ENCODE measurements at regions not wholly inside any gene's neighbourhood (a gene's known extent, or its start where the extent isn't known, plus 50 kb on each side); places are given as distances from the start of the nearest gene placed in this dataset.

DNA sequence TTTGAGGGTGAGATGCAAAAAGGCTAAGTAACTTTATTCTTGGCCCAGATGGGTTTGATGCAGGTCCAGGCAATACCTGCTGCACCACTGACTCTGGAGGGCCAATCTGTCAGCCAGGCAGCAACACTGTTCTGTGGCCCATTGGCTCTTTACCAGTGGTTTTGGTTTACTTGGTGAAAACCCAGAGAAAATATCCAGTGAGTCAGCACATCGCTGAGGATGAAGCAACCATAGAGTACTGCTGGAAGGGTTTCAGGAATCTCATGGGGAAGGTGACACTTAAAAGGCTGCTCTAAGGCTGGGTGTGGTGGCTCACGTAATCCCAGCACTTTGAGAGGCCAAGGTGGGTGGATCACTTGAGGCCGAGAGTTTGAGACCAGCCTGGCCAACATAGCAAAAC is 192.5 kb upstream of the FAM98A start:
- no peak for DNase-seq

DNA sequence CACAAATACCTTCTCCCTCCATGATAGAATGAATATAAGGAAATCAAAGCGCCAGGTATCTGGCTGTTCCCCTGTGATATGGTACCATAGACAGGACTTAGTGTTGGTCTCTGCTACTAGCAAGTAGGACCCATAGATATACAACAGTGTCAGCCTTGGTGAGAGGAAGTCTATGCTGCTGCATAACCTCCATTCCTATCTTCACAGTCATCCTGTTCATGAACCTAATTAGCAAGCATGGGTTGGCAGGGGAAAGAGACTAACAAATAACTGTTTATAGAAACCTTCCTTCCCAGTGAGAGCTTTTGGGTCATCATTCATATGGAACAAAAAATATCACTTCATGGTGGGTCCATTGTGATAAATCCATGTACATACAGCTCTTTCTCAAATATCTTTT is 188.9 kb upstream of the FAM98A start:
- DNase-seq, result no peak

DNA sequence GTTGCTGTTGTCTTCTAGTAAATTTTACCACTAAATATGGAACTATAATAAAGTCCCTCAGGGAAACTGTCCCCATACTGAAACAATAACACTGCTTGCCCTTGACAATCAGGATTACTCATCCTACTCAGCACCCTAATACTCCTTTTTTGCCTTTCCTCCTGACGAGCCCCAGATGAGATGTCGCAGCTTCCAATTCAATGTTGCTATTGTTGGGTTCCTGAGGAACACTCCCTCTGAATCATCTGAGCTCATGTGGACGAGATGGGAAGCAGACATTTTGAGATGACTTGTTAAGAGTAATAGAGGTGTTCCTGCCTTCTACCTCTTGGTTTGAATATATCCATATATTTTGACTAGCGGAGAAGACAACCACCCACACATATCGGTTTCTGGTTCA is 187.8 kb upstream of the FAM98A start:
- no peak for DNase-seq

DNA sequence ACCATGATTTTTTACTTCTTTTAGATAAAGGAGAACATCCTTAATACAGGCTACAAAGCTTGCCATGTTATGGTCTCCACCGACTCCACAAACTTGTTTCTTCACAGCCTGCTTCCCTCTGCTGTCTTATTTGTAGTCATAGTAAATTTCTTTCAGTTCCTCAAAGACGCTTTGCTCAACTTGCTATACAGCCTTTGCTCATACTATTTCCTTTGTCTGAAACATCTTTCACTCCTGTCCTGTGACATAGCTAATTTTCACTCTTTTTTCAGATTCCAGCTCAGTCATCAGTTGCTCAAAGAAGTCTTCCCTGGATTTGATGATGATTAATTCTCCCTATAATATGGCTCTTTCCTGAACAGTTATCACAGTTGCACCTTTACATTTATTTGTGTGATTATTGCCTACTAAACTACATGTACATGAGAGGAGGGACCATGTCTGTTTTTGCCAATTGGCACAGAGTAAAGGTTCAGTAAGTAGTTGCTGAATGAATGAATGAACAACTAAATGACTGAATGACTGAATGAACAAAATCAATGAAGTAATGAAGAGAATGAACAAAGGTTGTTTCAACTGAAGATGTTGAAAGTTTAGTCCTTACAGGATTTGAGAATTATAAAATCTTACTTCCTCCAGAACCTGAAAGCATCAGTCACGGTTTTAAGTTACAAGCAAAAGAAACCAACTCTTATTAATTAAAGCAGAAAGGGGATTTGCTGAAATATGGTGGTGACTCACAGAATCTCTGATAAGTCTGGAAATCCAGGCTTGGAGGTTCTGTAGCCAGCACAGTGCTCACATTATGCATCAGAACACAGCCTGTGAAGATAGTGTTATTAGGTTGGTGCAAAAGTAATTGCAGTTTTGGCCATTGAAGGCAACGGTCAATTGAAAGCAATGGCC is 186.4 kb upstream of the FAM98A start:
- DNase-seq, result no peak

DNA sequence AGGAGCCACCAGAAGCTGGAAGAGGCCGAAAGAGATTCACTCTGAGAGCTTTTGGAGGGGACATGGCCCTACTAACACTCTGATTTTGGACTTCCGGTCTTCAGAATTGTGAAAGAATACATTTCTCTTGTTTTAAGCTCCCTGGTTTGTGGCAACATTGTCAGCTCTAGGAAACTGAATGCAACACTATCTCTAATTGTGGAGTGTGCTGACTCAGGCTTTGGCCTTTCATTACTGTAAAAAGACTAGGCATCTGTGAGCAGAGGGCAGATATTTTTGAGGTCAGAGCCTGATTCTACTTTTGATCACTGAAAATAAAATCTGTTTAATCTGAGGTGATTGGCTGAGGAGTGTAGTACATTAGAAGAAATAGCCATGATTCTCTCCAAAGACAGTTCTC is 185.4 kb upstream of the FAM98A start:
- no peak for DNase-seq

DNA sequence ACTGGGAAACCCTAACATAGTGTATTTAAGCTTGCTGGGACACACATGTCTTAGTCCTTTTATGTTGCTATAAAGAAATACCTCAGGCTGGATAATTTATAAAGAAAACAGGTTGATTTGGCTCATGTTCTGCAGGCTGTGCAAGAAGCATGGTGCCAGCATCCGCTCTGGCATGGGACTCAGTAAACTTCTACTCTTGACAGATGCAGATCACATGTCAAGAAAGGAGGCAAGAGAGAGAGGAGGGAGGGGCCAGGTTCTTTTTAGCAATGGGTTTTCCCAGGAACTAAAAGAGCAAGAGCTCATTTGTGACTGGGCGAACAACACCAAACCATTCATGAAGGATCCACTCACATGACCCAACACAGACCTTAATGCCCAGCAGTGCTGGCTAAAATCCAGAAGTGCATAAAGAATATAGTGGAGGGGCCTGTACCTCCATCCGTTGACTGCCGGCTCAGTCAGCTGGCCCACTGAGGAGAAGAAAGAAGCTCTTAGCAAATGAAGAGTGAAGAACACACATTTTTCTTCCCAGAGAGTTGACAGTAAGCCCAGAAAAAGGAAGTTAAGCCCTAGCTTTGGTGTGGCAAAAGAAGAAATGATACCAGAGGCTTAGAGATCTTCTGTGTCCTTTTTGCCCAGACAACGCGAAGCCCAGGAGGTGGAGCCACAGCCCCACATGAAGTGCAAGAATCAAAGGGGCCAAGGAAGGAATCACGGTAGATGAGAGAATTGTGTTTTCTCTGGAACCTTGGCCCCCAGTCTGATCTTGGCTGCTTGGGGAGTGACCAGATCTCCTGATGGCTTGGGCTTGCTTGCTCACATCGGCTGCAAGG is 183.5 kb upstream of the FAM98A start:
- no peak for DNase-seq

DNA sequence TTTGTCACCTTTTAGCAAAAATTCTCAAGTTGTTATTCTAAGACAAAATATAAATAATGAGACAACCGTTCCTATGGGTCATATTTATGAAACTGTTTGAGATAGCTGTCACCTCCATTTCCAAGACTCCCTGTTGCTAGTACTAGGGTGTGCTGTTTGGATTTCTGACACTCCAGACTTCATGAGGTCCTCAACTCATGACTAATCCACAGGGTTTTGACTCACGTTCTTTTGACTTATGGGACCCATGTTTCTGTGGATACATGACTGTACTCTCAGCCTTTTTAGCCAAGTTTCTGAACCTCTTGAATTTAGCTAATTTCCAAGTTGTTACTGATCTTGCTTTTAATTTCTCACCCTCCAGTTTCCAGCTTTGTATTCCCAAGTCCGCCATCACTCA is 178.7 kb upstream of the FAM98A start:
- no peak for DNase-seq

DNA sequence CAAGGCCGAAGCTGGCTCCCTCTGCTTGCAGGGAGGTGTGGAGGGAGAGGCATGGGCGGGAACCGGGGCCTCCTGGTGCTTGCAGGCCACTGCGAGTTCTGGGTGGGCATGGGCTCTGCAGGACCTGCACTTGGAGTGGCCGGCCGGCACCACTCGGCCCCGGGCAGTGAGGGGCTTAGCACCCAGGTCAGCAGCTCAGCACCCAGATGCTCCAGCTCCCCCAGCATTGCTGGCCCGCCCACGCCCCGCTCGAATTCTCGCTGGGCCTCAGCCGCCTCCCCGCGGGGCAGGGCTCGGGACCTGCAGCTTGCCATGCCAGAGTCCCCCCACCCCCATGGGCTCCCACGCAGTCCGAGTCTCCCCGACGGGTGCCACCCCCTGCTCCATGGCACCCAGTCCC is 176.2 kb upstream of the FAM98A start:
- DNase-seq, result no peak

DNA sequence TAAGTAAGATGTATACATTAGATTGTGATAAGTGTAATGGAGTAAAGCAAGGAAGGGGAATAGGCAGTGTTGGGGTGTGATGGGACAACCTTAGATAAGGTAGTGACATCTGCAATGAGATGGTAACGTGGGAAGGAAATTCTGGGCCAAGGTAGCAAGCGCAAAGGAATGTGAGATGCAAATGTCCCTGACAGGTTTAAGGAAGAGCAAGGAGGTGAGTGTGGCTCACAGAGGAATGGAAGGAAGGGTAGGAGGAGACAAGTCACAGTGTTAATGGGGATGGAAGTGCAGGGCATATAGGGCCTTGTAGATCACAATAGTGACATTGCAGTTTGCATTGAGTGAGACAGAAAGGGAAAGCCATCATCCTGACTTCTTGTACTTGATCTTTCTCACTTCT is 170.9 kb upstream of the FAM98A start:
- no peak for DNase-seq

DNA sequence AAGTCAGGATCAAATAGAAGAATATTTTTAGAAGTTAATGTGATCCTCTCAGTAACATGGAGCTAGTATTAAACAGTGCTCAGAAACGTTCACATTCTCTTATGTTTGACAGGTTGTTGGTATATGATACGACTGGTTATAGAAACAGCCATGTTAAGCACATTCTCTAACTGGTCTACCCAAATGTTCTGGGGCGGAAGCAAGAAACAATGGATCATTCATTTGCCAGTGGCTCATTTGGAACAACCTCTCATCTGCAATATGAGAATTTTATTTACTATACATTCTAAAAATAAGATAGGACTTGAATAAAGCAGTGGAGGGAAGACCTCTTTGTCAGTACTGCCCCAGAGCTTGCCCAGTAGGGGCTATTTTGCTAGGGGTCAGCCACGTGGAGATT is 167.1 kb upstream of the FAM98A start:
- DNase-seq, result no peak

DNA sequence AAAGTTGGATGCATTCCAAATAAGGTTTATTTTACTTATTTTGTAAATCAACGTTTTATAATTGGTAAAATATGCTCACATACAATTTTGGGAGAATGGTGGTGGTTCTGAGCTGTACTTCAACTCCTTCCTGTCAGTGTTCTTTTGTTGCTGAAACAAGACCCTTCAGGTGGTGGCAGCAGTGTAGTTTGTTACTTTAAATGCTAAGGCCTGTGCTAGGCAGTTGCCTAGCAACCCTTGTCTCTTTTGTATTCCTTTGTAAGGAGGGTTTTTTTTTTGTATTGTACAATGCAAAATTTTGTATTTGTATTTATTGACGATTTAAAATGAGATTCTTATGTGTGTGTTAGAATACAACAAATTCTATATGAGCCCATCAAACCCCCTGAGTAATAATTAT is 166.0 kb upstream of the FAM98A start:
- no peak for DNase-seq

DNA sequence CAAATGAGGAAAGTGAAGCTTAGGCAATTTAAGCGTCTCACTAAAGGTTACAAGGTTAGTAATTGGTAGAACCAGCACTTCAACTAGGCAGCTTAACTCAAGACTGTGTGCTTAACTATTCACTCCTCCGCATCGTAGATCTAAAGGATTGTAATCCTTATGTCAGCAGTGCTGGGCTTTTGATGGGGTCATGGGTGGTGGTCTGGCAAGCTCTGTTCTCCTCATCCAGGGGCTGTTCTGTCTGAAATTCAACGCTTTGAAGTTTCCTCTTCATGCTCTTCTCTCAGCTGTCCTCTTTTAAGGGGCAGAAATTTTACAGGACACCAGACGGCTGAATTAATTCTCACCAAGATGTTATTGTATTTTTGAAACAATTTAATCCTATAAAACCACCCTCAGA is 165.5 kb upstream of the FAM98A start:
- DNase-seq, result no peak

DNA sequence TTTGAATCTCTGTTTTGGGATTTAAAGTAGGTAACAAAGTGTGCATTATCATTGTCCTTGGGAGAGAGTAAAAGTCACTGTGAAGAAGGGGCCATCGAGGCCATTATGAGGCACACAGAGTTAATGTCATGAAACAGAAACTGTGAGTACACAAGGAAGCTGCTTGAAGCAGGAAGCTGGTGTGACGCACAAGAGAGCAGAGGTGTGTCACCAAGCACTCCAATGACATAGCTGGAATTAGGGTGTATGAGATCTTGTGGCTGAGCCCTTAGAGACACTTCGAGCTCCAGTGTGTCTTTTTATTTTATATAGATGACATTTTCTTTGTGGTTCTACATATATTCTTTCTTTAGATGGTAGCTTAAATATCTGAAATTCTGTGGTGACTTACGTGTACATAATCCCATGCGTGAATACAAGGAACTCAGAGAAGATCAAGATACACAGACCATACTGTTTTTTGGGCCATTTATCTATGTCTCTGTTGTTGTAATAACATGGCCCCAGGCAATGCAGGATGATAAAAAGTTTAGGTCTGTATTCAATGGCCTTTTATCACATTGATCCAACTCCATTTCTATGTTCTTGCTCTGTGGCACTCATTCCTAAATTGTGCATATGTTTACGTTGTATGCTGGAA is 164.7 kb upstream of the FAM98A start:
- DNase-seq, result no peak

DNA sequence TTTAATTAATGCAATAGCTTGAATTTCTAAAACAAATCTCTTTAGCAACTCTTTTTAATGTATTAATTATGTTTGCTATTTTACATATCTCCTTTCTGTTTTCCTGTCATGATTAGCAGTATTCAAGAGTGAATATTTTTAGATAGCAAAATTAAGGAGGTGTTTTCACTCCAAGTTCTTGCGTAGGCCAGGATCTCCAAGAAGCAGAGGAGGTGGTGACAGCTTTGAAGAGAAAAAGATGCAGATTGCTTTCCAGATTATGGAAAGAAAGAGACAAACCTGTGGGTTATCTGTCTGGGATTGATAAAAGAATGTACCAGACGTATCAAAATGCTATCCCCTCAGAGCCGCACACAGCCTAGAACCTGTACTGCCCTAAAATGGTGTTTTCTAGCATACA is 163.5 kb upstream of the FAM98A start:
- no peak for DNase-seq

DNA sequence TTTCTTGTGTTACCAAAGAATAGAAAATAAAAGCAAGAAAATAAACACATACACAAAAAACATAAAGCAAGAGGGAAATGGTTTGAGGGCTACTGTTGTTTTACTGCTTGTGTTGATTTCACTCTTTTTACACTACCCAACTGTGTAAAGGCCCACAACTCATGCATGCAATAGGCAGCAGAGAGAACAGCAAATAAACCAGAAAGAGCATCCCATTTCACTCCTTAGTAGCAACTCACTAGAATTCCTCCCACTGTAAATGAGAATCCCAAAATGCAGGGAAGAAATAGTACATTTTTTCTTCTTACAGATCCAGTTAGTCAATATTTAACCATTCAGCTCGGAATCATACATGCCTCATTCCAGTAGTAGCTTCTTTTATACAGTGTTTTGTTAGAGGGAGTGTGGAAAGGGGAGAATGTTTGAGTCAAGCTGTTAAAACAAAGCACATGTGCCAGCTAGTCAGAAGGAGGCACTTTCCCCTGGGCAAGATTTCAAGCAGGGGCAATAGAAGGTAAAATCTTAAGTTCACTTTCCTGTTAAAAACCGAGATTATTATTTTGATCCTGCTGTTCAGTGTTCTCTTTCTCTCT is 147.2 kb upstream of the FAM98A start:
- DNase-seq, result no peak

DNA sequence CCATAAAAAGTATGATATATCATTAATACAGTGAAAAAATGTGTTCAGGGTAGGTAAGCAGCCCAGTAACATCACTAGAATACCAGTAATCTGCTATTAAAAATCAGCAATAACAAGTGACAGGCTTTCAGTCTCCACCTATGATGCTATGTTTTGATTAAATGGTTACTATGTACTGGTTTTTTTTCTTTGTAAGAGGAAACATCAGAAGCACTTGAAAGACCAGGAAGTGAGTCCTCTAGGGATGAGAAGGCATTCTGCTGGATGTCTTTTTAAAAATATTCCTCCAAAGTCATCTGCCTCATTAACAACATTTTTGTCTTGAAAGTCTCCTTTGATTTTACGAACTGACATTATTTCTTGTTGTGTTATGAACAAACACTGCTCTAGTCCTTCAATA is 136.0 kb upstream of the FAM98A start:
- DNase-seq, result no peak

DNA sequence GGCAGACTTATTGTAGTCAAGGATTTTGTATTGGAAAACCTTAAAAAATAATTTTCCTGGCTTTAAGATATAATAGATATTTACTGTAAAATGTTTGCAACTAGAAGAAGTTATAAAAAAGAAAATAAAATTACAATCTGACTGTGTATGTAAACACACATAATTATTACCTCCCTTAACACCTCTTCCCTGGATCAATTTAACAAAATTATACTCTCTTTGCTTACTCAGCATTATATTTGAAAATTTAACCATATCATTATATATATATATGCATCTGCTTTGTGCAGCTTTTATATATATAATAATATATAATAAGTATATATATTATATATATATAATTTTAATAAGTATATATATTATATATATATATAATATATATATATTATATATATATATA is 131.7 kb upstream of the FAM98A start:
- DNase-seq, result no peak

DNA sequence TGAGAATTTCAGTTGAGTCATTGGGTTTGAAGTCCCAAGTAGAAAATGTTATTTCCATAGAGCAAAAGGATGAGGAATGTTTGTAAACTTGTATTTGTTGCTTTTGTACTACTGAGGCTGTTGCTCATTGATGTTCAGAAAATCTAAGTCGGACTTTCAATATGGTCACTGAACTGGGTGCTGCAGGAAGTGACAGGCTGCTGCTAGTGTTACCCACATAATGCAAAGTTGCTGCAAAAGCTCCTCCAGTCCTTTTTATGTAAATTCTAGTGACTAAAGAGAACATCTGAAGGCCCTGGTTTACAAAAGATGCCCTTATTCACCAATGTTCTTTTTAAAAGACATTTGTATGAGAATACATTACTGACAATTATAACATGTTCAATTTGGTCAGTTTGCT is 131.1 kb upstream of the FAM98A start:
- DNase-seq, result no peak

DNA sequence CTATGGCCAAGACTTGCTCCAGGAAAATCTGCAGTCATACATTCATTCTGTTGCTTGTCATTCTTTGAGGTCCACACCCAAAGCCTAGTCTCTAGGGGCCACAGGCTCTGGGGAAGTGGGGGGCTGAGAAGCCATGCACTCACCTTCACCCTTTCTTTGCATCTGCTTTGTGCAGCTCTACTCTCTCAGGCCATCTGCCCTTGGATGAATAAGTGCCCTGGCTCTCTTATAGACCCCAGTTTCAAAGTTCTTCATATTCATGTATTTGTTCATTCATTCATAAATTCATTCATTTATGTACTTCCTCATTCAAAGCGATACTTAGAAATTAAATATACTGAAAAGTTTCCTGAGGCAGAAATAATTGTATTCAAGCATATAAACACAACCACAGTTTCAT is 130.3 kb upstream of the FAM98A start:
- no peak for DNase-seq

DNA sequence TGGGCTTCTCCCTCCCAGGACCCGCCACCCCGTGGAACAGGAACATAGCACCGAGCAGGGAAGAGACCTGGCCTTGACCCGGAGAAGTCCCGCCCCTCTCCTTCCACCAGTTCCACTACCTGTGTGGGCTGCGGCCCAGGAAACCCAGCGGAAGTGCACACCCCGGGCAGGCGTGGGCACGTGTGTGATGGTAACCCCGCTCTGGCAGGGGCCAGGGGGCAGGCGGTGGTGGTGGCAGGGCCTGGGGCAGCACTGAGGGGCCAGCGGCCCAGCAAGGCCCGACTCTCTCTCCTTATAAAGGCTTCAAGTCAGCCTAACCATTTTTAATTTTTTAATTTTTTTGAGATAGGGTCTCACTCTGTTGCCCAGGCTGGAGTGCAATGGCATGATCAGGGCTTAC is 129.0 kb upstream of the FAM98A start:
- DNase-seq, result no peak

DNA sequence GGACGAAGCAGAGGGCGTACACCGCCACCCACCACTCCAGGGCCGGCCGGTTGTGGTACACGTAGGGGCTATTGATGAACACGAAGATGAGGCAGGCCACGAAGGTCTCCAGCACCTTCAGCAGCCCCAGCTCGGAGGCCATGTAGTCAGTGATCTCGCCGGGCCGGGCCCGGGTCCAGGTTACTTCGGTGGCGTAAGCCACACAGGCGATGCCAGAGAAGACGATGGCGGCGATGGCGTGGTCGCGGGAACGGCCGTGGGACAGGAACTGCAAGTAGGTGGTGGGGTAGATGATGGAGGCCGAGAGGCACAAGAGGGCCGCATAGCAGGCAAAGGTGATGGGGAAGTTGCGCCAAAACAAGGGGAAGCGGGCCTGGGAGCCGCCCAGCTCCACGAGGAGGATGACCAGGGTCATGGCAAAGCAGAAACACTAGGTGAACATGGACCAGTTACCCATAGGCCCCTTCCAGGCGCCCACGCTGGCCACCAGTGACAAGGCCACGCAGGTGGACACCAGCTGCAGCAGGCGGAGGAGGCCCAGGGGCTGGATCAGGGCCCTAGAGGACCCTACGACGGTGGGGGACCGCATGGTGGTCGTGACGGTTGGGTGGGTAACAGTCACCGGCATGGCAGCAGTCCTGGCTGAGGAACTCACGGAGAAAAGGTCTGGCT is 128.4 kb upstream of the FAM98A start:
- DNase-seq, result no peak

DNA sequence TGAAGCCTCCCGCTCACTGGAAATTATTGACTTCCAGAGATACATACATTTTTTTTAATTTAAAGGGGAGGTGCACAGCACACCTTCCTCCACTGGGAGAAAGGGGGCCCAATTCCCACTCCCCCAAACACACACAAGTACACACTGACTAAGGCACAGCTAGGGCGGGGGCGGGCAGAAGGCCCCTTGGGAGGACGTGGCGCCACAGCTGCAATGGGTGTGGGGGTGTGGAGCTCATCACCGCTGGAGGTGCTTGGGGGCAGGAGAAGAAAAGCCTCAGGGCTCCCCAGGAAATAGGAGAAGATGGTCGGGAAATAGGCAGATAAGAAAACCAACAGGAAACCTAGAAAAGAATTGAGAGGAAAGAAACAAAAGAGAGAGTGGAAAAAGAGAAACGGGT is 127.3 kb upstream of the FAM98A start:
- no peak for DNase-seq

DNA sequence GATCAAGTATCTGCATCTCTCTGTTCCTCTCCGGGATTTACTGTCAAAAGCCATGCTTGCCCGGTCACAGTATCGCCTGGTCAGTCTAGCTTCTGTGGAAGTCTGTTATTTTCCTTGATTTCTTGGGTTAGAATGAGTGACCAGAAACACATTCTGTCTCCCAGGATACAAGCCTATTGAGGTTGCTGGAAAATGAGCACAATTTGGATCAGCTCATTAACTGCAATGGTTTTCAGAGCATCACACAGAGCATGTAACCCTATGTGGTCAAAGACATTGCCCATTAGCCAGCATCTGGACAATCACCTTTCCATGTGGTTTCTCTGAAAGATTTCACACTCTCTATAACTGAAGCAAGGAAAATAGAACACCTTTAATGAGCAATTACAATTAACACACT is 124.2 kb upstream of the FAM98A start:
- DNase-seq, result no peak

All from RPMI8226 (cell line).